Effector memory CD8-positive, alpha-beta T cell (primary cell): ENCODE measurements at regions not wholly inside any gene's neighbourhood (a gene's known extent, or its start where the extent isn't known, plus 50 kb on each side); places are given as distances from the start of the nearest gene placed in this dataset.

Source experiments
- ATAC-seq: fragments of 150-1000 bp; cut with Tn5 transposase; replicated peaks from 2 replicates; pipeline ENCODE4 v1.10.0; 2021; ENCODE audit warnings: mild to moderate bottlenecking, moderate library complexity
- DNase-seq, 3 experiments: peaks; one replicate each; pipeline ENCODE4 v3.0.0; 2021
- H3K27ac Mint-ChIP-seq, 2 donors: one replicate each; pipeline ENCODE4 v1.8.0; 2022; ENCODE audit warnings: mild to moderate bottlenecking in 2 of 2, mixed read lengths in 2 of 2, moderate library complexity in 2 of 2
- H3K27me3 Mint-ChIP-seq, 2 donors: one replicate each; pipeline ENCODE4 v1.8.0; 2022; ENCODE audit warnings: mixed read lengths in 2 of 2
- H3K36me3 Mint-ChIP-seq: one replicate; pipeline ENCODE4 v1.8.0; 2022; ENCODE audit warnings: mild to moderate bottlenecking, moderate library complexity, mixed read lengths; ENCODE audit not compliant: insufficient read depth
- H3K4me1 Mint-ChIP-seq, 2 donors: one replicate each; pipeline ENCODE4 v1.8.0; 2022; ENCODE audit warnings: low read depth in 2 of 2, mixed read lengths in 2 of 2
- H3K4me3 Mint-ChIP-seq, 2 donors: one replicate each; pipeline ENCODE4 v1.8.0; 2022; ENCODE audit warnings: mild to moderate bottlenecking in 2 of 2, mixed read lengths in 2 of 2, moderate library complexity in 2 of 2
- H3K9me3 Mint-ChIP-seq, 2 donors: one replicate each; pipeline ENCODE4 v1.8.0; 2022; ENCODE audit warnings: mixed read lengths in 2 of 2

DNA sequence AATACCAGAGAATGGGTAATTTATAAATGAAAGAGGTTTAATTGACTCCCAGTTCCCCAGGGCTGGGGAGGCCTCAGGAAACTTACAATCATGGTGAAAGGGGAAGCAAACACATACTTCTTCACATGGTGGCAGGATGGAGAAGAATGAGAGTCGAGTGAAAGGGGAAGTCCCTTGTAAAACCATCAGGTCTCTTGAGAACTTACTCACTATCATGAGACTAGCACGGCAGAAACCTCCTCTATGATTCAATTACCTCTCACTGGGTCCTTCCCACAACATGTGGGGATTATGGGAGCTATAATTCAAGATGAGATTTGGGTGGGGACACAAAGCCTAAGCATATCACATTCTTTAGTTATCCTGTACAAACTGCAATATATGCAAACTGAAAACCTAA is 609.4 kb downstream of the MTRR start:
- H3K9me3 Mint-ChIP-seq: no peaks in the 10 kb centered on the region

DNA sequence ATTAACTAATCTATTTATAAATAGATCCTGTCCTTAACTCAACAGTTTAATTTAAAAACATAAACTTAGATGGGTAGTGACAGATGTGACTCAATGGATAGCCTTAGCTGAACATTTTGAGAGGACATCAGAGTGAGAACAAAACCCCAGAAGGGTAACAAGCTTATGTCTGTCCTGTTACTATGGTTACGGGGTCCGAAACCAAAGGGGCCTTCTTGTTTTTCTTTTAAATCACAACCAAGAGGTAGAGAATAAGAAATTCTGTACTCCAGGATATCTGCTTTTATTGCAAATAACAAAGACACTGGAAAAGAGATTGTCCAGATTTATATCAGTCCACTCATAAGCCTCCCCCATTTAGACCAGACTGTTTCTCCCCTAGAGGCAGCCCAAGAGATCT is 612.1 kb downstream of the MTRR start:
- DNase-seq (no peak), ATAC-seq (no peak)
- Mint-ChIP-seq H3K4me3 (no peak overlapping the region), H3K36me3 (no peaks in the 10 kb centered on the region), H3K27me3 (no peaks in the 10 kb centered on the region), H3K4me1 (no peaks in the 10 kb centered on the region), H3K27ac (no peak overlapping the region), H3K9me3 (peaks cover 0 to 2% of the 10 kb centered on the region in 2 donors)

More for the DNA sequence above, 609.4 kb downstream of the MTRR start:
- DNase-seq (no peak), ATAC-seq (no peak)
- H3K4me1 Mint-ChIP-seq: no peaks in the 10 kb centered on the region
- H3K36me3 Mint-ChIP-seq: no peaks in the 10 kb centered on the region
- no peaks in the 10 kb centered on the region for H3K27me3 Mint-ChIP-seq
- no peak overlapping the region for H3K27ac Mint-ChIP-seq
- H3K4me3 Mint-ChIP-seq: no peak overlapping the region

DNA sequence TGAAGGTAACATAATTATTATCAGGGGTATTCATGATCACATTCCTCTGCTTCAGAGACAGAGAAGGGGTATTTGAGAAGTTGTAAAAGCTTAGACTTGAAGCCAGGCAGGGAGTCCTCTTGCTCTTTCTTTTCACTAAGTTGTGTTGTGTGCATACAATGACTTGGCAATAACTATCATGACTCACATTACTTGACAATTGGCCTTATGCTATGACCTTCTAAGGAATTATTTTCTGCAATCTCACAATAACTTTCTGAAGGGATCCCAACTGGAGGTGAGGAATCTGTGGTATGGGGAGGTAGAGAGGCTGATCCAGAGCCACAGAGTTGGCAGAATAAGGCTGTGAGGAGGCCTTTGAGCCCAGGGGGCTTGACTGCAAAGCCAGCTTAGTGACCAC is 622.3 kb downstream of the MTRR start:
- Mint-ChIP-seq H3K9me3 (peaks cover 10 to 23% of the 10 kb centered on the region in 2 donors), H3K4me1 (no peaks in the 10 kb centered on the region), H3K36me3 (no peaks in the 10 kb centered on the region), H3K27me3 (no peaks in the 10 kb centered on the region), H3K27ac (no peak overlapping the region), H3K4me3 (no peak overlapping the region)
- no peak for ATAC-seq
- no peak for DNase-seq

DNA sequence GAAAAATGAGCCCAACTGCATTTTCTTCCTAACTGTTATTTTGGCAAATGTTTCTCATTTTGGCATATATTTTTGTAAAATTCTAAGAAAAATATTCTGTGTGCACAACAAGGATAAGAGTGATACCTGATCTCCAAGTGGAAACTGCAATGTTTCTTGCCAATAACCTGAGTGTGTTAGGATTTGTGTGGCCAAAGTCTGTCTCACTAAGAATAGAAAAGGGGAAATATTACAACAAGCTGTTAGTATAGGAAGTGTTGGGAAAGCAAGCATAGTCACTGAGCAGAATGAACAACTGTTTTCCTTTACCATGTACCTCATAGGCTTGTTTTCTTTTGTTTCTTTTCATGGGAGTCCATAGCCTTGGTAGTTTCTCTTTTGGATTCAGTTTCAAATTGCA is 624.2 kb downstream of the MTRR start:
- Mint-ChIP-seq H3K4me1 (no peaks in the 10 kb centered on the region), H3K27ac (no peak overlapping the region), H3K36me3 (no peaks in the 10 kb centered on the region), H3K9me3 (peaks cover 14 to 29% of the 10 kb centered on the region in 2 donors), H3K4me3 (no peak overlapping the region), H3K27me3 (no peaks in the 10 kb centered on the region)
- ATAC-seq: no peak
- no peak for DNase-seq

DNA sequence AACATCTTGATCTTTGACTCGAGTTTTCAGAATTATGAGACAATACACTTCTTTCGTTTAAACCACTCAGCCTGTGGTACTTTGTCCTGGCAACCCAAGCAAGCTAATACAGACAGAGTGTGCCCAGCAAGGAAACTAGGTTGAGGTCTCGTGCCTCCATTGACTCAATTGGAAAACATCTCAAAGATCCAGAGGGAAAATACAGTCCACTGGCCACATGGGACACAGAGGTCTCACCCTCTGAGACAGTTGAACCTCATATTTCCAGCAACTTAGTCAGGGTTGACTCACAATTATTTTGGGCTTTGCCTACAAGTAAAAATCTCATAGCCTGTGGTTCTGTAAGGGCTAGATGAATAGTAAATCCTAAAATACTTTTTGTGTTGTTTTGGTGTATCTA is 631.5 kb downstream of the MTRR start:
- no peak overlapping the region for H3K27ac Mint-ChIP-seq
- DNase-seq: no peak
- no peaks in the 10 kb centered on the region for H3K4me1 Mint-ChIP-seq
- no peaks in the 10 kb centered on the region for H3K27me3 Mint-ChIP-seq
- H3K4me3 Mint-ChIP-seq: no peak overlapping the region
- no peaks in the 10 kb centered on the region for H3K36me3 Mint-ChIP-seq
- H3K9me3 Mint-ChIP-seq: peaks cover 9 to 11% of the 10 kb centered on the region in 2 donors
- ATAC-seq: no peak

DNA sequence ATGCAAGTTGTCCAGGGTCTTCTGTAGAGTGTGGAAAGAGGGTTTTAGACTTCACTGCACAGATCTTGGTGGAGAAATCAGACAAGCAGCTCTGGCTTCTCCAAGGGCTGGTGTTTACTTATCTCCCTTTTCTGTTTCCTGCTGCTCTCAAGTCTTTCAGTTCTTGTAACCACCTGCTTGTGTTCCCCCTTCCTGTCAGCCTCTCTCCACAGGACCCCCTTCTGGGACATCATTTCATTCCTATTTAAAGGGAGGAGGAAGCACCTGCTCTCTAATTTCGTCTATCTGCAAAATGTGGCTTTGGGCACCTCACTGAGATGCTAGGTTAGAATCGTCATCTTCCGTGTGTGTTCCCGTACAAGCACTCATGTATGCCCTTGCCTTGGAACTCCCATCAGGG is 636.2 kb downstream of the MTRR start:
- no peak for ATAC-seq
- H3K4me3 Mint-ChIP-seq: no peak overlapping the region
- H3K27me3 Mint-ChIP-seq: no peaks in the 10 kb centered on the region
- no peak for DNase-seq
- no peak overlapping the region for H3K27ac Mint-ChIP-seq
- H3K36me3 Mint-ChIP-seq: no peaks in the 10 kb centered on the region
- peaks cover 0 to 3% of the 10 kb centered on the region in 2 donors for H3K9me3 Mint-ChIP-seq
- H3K4me1 Mint-ChIP-seq: no peaks in the 10 kb centered on the region

DNA sequence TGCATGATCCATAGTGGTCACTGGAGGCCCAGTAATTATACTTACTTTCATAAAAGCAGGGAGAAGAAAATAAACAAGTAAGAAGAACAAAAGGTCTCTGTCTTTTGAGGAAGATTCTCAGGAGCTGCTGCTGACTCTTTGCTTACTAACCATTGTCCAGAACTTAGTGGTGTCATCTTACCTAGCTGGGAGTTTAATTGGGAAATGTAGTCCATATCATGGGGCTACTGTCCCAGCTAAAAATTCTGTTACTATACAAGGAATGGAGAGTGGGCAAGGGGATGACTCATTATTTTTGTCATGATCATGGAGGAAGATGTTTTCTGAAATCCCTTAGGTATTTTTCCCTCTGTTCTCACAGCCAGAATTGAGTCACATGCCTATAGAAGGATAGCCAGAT is 639.3 kb downstream of the MTRR start:
- DNase-seq: no peak
- Mint-ChIP-seq H3K27ac (no peak overlapping the region), H3K4me1 (no peaks in the 10 kb centered on the region), H3K9me3 (peaks cover 0 to 6% of the 10 kb centered on the region in 2 donors), H3K27me3 (no peaks in the 10 kb centered on the region), H3K36me3 (no peaks in the 10 kb centered on the region), H3K4me3 (no peak overlapping the region)
- no peak for ATAC-seq

DNA sequence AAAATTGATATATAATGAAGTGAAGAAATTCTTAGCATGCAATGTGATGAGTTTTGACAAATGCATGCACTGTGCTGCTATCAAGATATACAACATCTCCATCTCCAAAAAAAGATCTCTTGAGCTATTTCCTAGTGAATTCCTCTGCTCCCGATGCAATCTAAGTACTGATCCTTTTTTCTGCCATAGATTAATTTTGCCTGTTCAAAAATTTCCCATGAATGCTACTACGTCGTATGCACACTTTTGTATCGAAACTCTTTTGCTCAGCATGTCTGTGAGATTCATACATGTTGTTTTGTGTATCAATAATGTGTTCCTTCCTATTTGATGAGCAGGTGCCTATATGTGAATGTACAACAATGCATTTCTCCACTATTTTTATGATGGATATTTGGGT is 647.4 kb downstream of the MTRR start:
- DNase-seq (no peak), ATAC-seq (no peak)
- Mint-ChIP-seq H3K27ac (no peak overlapping the region), H3K4me3 (no peak overlapping the region), H3K27me3 (no peaks in the 10 kb centered on the region), H3K4me1 (no peaks in the 10 kb centered on the region), H3K9me3 (peaks cover 15 to 16% of the 10 kb centered on the region in 2 donors), H3K36me3 (no peaks in the 10 kb centered on the region)

DNA sequence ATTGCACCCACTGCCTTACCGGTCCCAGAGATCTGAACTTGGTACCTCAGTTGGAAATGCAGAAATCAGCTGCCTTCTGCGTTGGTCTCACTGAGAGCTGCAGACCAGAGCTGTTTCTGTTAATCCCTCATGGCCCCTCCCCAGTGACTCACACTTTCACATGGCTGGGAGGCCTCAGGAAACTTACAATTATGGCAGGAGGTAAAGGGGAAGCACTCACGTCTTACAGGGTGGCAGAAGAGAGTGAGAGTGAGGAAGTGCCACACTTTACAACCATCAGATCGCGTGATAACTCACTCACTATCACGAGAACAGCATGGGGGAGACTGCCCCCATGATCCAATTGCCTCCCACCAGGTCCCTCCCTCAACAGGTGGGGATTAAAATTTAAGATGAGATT is 648.5 kb downstream of the MTRR start:
- ATAC-seq: no peak
- Mint-ChIP-seq H3K4me3 (no peak overlapping the region), H3K9me3 (peaks cover 13 to 15% of the 10 kb centered on the region in 2 donors), H3K36me3 (no peaks in the 10 kb centered on the region), H3K4me1 (no peaks in the 10 kb centered on the region), H3K27me3 (no peaks in the 10 kb centered on the region), H3K27ac (no peak overlapping the region)
- no peak for DNase-seq

DNA sequence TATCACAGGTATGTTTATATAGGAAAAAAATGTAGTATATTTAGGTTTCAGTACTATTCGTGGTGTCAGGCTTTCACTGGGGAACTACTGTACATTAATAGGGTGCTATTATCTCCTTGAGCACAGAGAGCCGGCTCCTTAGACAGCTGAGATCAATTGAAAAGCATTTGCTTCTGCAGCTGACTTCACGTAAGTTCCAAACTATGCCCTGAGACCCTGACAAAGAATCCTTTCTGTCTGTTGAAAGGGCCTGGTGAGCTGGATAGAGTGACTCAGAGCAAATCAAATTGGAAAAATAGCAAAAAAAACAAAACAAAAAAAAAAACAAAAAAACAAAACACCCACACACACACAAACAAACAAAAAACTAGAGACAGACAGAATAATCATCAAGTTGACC is 652.0 kb downstream of the MTRR start:
- no peak overlapping the region for H3K4me3 Mint-ChIP-seq
- peaks cover 0 to 7% of the 10 kb centered on the region in 2 donors for H3K9me3 Mint-ChIP-seq
- H3K27ac Mint-ChIP-seq: no peak overlapping the region
- DNase-seq (no peak), ATAC-seq (no peak)
- no peaks in the 10 kb centered on the region for H3K27me3 Mint-ChIP-seq
- no peaks in the 10 kb centered on the region for H3K36me3 Mint-ChIP-seq
- H3K4me1 Mint-ChIP-seq: no peaks in the 10 kb centered on the region

DNA sequence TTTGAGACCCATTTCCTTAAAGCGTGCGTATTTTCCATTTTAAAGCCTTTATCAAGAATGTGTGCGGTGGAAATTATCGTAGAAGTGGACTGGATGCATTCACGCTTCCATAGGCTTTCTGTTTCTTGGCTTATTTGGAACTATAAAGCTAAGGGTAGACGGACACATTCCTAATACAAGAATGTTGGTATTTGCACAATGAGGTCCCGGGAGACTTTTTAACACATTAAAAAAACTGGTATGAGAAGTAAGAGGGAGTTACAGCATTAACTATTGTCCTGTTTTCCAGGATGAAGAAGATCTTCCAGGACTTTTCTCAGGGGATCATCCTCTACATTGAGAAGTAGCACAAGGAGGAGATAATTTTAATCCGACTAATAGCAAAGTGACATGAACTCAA is 653.0 kb downstream of the MTRR start:
- H3K4me3 Mint-ChIP-seq: no peak overlapping the region
- ATAC-seq: no peak
- no peaks in the 10 kb centered on the region for H3K27me3 Mint-ChIP-seq
- no peaks in the 10 kb centered on the region for H3K36me3 Mint-ChIP-seq
- no peak for DNase-seq
- no peaks in the 10 kb centered on the region for H3K4me1 Mint-ChIP-seq
- H3K9me3 Mint-ChIP-seq: peaks cover 0 to 3% of the 10 kb centered on the region in 2 donors
- H3K27ac Mint-ChIP-seq: no peak overlapping the region

DNA sequence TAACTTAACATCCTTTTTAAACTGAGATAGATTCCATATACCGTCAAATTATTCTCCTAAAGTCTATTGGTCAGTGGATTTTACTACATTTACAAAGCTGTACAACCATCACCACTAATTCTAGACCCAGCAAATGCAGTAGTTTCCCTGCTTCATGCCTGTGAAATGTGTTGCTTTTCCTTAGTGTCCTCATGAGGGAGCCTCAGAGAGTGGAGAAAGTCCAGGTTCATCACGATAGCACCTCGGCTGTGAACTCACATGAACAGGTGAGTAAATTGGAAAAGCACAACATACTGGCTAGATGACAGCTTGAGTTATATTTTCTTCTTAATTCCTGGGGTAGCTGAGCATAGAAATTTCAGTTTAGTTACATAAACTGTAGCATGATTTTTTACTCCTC is 653.7 kb downstream of the MTRR start:
- no peak for ATAC-seq
- no peaks in the 10 kb centered on the region for H3K4me1 Mint-ChIP-seq
- no peaks in the 10 kb centered on the region for H3K36me3 Mint-ChIP-seq
- H3K27ac Mint-ChIP-seq: no peak overlapping the region
- DNase-seq: no peak
- H3K4me3 Mint-ChIP-seq: no peak overlapping the region
- H3K9me3 Mint-ChIP-seq: peaks cover 0 to 3% of the 10 kb centered on the region in 2 donors
- no peaks in the 10 kb centered on the region for H3K27me3 Mint-ChIP-seq

DNA sequence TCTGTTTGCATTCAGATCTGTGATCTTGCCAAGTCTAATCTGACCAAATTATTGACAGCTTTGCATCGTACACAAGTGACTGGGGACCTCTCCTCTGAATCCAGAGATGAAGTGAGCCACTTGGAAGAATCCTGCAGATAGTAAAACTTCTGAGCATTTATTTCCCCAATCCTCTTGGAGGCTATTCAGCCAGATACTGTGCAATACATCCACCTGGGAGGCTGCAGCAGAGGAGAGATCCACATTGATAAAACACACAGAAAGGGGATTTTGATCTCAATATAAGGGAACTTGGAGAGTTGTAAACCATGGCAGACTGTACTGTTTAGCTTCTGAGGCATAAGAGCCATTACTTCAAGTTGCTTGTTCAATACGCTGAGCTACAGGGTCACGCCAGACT is 654.6 kb downstream of the MTRR start:
- no peaks in the 10 kb centered on the region for H3K27me3 Mint-ChIP-seq
- no peaks in the 10 kb centered on the region for H3K4me1 Mint-ChIP-seq

DNA sequence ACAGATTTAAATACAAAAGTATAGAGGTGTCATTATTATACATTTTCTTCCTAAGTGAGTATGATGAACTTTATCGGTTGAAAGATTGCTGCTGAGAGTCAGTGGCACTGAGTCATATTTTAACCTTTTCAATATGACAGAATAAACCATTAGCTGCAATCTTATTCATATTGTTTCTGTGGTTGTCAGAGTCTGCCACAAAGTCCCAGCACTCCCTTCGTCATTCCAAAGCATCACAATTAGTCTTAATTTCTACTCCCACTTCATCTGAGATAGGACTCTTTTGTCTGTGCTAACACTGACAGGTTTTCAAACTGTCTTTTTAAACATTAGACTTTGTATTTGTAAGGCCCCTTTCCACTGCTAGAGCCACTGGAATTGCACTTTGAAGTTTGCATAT is 656.9 kb downstream of the MTRR start:
- Mint-ChIP-seq H3K9me3 (peaks cover 0 to 3% of the 10 kb centered on the region in 2 donors), H3K27me3 (no peaks in the 10 kb centered on the region), H3K4me3 (no peak overlapping the region), H3K4me1 (no peaks in the 10 kb centered on the region), H3K36me3 (no peaks in the 10 kb centered on the region), H3K27ac (no peak overlapping the region)
- no peak for ATAC-seq
- DNase-seq: no peak

More for the DNA sequence above, 654.6 kb downstream of the MTRR start:
- DNase-seq (no peak), ATAC-seq (no peak)
- Mint-ChIP-seq H3K9me3 (peaks cover 0 to 3% of the 10 kb centered on the region in 2 donors), H3K4me3 (no peak overlapping the region), H3K36me3 (no peaks in the 10 kb centered on the region), H3K27ac (no peak overlapping the region)

DNA sequence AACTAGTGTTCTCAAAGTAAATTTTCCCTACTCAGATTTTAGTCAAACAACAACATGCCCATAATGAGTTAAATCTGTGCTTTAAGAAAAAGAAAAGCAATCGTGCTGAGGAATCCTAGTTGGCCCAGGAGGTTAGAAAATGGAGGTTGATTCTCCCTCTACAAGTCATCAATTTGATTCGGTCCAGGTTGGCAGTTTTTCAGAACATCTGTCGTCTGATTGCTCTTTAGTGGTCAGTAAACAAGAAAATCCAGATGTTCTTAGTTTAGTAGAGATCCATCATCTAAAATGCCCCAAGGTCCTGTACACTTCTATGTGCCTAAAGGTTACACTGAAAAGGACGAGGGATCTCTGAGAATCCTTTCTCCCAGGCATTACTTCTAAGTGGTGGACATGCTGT is 659.2 kb downstream of the MTRR start:
- no peak for ATAC-seq
- H3K4me3 Mint-ChIP-seq: no peak overlapping the region
- no peaks in the 10 kb centered on the region for H3K4me1 Mint-ChIP-seq
- H3K36me3 Mint-ChIP-seq: no peaks in the 10 kb centered on the region
- no peaks in the 10 kb centered on the region for H3K27me3 Mint-ChIP-seq
- no peak overlapping the region for H3K27ac Mint-ChIP-seq
- peaks cover 0 to 4% of the 10 kb centered on the region in 2 donors for H3K9me3 Mint-ChIP-seq
- DNase-seq: no peak
